Uterus (tissue), 3 donors: ENCODE measurements at regions not wholly inside any gene's neighbourhood (a gene's known extent, or its start where the extent isn't known, plus 50 kb on each side); places are given as distances from the start of the nearest gene placed in this dataset.

ENCODE experiments used
- DNase-seq, 2 donors: peaks; one replicate each; pipeline ENCODE4 v3.0.0-alpha.2; 2019 to 2020
- H3K27ac ChIP-seq, 2 donors: fragments of 200-600 bp; sonication (generic); 1 replicate in 1 of 2; 2 replicates in 1 of 2; pipeline ENCODE4 v1.5.1; 2016 to 2018
- H3K27me3 ChIP-seq, 2 donors: fragments of 200-600 bp; sonication (generic); one replicate each; pipeline ENCODE4 v1.5.1; 2018 to 2019; ENCODE audit warnings: control low read depth in 1 of 2
- H3K36me3 ChIP-seq, 2 donors: fragments of 200-600 bp; sonication (generic); one replicate each; pipeline ENCODE4 v1.5.1; 2019; ENCODE audit warnings: control low read depth in 1 of 2
- H3K4me1 ChIP-seq, 2 donors: fragments of 200-600 bp; sonication (generic); one replicate each; pipeline ENCODE4 v1.5.1; 2018 to 2019; ENCODE audit warnings: control low read depth in 1 of 2
- H3K4me3 ChIP-seq, 2 donors: fragments of 200-600 bp; sonication (generic); 1 replicate in 1 of 2; 2 replicates in 1 of 2; pipeline ENCODE4 v1.5.1; 2018 to 2019; ENCODE audit warnings: mild to moderate bottlenecking in 1 of 2
- H3K9me3 ChIP-seq, 2 donors: fragments of 200-600 bp; sonication (generic); one replicate each; pipeline ENCODE4 v1.5.1; 2019; ENCODE audit warnings: control low read depth in 1 of 2
- CTCF ChIP-seq, 4 experiments: fragments of 200-600 bp in 2 of 4; fragments of 450-650 bp in 2 of 4; sonication (generic) in 2 of 4; IDR thresholded peaks; one replicate each; pipeline ENCODE4 v1.5.1; 2016 to 2019; ENCODE audit warnings: antibody characterized with exemption in 4 of 4, mild to moderate bottlenecking in 2 of 4, moderate library complexity in 1 of 4
- POLR2A ChIP-seq, 2 donors: fragments of 450-650 bp; IDR thresholded peaks; one replicate each; pipeline ENCODE4 v1.6.1; 2016; ENCODE audit warnings: antibody characterized with exemption in 2 of 2, mild to moderate bottlenecking in 1 of 2, moderate library complexity in 1 of 2
- intact Hi-C: fragments of 100-400 bp; cut with DNase I; formaldehyde crosslinking; loops from one replicate; pipeline ENCODE4 v1.15.1; 2023; ENCODE audit warnings: low total_unique reads
- donor health status: DM: yes; HTN: yes; CAD: no.

DNA sequence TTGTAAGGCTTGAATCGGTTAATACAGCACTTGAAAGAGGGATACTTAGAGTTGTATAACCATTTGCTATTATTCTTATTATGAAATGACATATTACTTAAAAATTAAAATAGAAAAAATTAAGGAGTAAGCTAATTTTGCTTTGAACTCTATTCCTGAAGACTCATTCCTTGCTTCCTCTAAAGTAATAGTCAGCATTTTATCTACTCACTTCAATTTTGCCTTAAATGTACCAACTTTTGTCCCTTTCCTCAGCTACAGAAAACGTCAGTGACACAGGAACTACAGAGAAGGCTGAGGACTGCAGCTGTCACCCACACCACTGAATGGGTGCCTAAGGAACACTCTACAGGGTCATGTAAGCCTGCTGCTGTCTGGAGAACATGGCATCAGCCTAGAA is 80.7 kb upstream of the OSR1 start:
- Histone ChIP-seq H3K9me3 (no peaks in the 10 kb centered on the region), H3K4me1 (no peaks in the 10 kb centered on the region), H3K27me3 (no peaks in the 10 kb centered on the region), H3K36me3 (no peaks in the 10 kb centered on the region), H3K4me3 (no peak overlapping the region), H3K27ac (no peak overlapping the region)
- no peak for TF ChIP-seq POLR2A (IDR thresholded peaks at IDR 0.05)
- TF ChIP-seq CTCF (IDR thresholded peaks at IDR 0.05): no peak
- no peak for DNase-seq
- intact Hi-C loops: no loop called here

- H3K9me3 ChIP-seq: no peaks in the 10 kb centered on the region
- H3K27ac ChIP-seq: no peak overlapping the region
- H3K27me3 ChIP-seq: no peaks in the 10 kb centered on the region
- intact Hi-C loops: no loop called here
- TF ChIP-seq CTCF (IDR thresholded peaks at IDR 0.05) (no peak), POLR2A (IDR thresholded peaks at IDR 0.05) (no peak)
- DNase-seq: no peak
- H3K4me1 ChIP-seq: no peaks in the 10 kb centered on the region
- no peak overlapping the region for H3K4me3 ChIP-seq
- H3K36me3 ChIP-seq: no peaks in the 10 kb centered on the region
Measured at GRCh38 chr2:19435815-19436214, 77.4 kb upstream of the OSR1 start.

- no peak for DNase-seq
- Histone ChIP-seq H3K4me3 (no peak overlapping the region), H3K9me3 (no peaks in the 10 kb centered on the region), H3K36me3 (no peaks in the 10 kb centered on the region), H3K4me1 (no peaks in the 10 kb centered on the region), H3K27me3 (no peaks in the 10 kb centered on the region), H3K27ac (no peak overlapping the region)
- intact Hi-C loops: no loop called here
- no peak for TF ChIP-seq CTCF (IDR thresholded peaks at IDR 0.05)
- TF ChIP-seq POLR2A (IDR thresholded peaks at IDR 0.05): no peak
Measured at GRCh38 chr2:19434413-19434812, 76.0 kb upstream of the OSR1 start.

- Histone ChIP-seq H3K4me3 (no peak overlapping the region), H3K36me3 (no peaks in the 10 kb centered on the region), H3K9me3 (no peaks in the 10 kb centered on the region), H3K27me3 (no peaks in the 10 kb centered on the region), H3K27ac (no peak overlapping the region), H3K4me1 (no peaks in the 10 kb centered on the region)
- intact Hi-C loops: no loop called here
- DNase-seq: no peak
- TF ChIP-seq CTCF (IDR thresholded peaks at IDR 0.05): no peak
- TF ChIP-seq POLR2A (IDR thresholded peaks at IDR 0.05): no peak
Measured at GRCh38 chr2:19426941-19427340, 68.5 kb upstream of the OSR1 start.

GRCh38 chr2:19426144-19426543 is 67.7 kb upstream of the OSR1 start:
- TF ChIP-seq CTCF (IDR thresholded peaks at IDR 0.05) (no peak), POLR2A (IDR thresholded peaks at IDR 0.05) (no peak)
- no peak for DNase-seq
- H3K36me3 ChIP-seq: no peaks in the 10 kb centered on the region
- H3K27ac ChIP-seq: no peak overlapping the region
- H3K4me3 ChIP-seq: no peak overlapping the region
- no peaks in the 10 kb centered on the region for H3K4me1 ChIP-seq
- no peaks in the 10 kb centered on the region for H3K27me3 ChIP-seq
- intact Hi-C loops: no loop called here
- H3K9me3 ChIP-seq: no peaks in the 10 kb centered on the region
